ENCODE measurements at regions not wholly inside any gene's neighbourhood (a gene's known extent, or its start where the extent isn't known, plus 50 kb on each side); places are given as distances from the start of the nearest gene placed in this dataset.

DNA sequence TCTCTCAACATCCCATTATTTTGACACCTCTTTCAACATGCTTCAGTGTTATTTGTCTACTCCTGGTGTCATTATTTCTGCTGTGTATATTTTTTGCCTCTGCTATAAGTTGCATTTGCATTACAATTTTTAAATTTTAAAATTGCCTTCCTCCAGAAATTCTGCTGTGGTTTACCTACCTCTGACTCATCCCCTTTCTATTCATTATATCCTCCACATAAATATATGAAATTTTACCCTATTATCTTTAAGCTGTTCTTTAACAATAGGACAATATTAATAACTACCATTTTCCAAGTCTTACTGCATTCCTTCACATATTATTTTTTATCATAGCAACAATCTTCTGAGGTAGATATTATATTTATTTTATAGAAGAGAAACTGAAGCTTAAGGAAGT, 178.1 kb upstream of the NRIP1 start:
- Histone ChIP-seq H3K9me1 (ENCODE audit: insufficient read depth, low read length) (no peaks in the 10 kb centered on the region), H4K8ac (ENCODE audit: low read depth in 2 of 2, low read length in 2 of 2) (no peak overlapping the region), H2AFZ (replicated peaks; ENCODE audit: low read length, poor library complexity) (no peak overlapping the region), H3K27ac (ENCODE audit: insufficient read depth, low read length) (no peak overlapping the region), H3K4me3 (ENCODE audit: insufficient read depth, low read depth, low read length) (no peak overlapping the region), H2BK20ac (ENCODE audit: low read depth, low read length) (no peak overlapping the region), H3K9ac (ENCODE audit: low read depth, low read length) (no peak overlapping the region), H3K14ac (replicated peaks; ENCODE audit: low read depth, low read length) (no peak overlapping the region), H4K5ac (ENCODE audit: low read depth, low read length) (no peak overlapping the region), H3K27me3 (ENCODE audit: control insufficient read depth, insufficient read depth, low read length) (no peaks in the 10 kb centered on the region), H3K36me3 (ENCODE audit: control insufficient read depth, insufficient read depth, low read length) (no peaks in the 10 kb centered on the region), H3K56ac (ENCODE audit: extremely low read depth, insufficient read depth, low read length) (no peak overlapping the region), H2BK120ac (ENCODE audit: low read depth, low read length) (no peak overlapping the region), H3K4me1 (ENCODE audit: control insufficient read depth, insufficient read depth, low read length) (no peaks in the 10 kb centered on the region), H2AK5ac (ENCODE audit: low read depth, low read length) (no peak overlapping the region), H2BK5ac (ENCODE audit: low read depth, low read length, poor library complexity, severe bottlenecking) (no peak overlapping the region), H2BK15ac (ENCODE audit: low read depth, low read length) (no peak overlapping the region), H3K18ac (ENCODE audit: low read depth, low read length) (no peak overlapping the region), H2AK9ac (replicated peaks; ENCODE audit: low read depth, low read length, poor library complexity) (no peak overlapping the region), H4K20me1 (ENCODE audit: insufficient read depth, low read length) (no peaks in the 10 kb centered on the region), H3K9me3 (ENCODE audit: control insufficient read depth, insufficient read depth, low read length) (no peaks in the 10 kb centered on the region), H4K91ac (ENCODE audit: insufficient read depth, low read depth, low read length) (no peak overlapping the region), H3K4ac (ENCODE audit: low read depth, low read length) (no peak overlapping the region), H3K4me2 (ENCODE audit: low read depth, low read length) (no peak overlapping the region), H3K79me1 (ENCODE audit: low read depth in 1 of 2, low read length in 2 of 2) (no peaks in the 10 kb centered on the region), H3K23ac (ENCODE audit: low read depth, low read length) (no peak overlapping the region)
- DNase-seq: no peak
- ChIA-PET CTCF (no interaction called here), POLR2A (ENCODE audit: unreplicated experiment) (no interaction called here)
- no TSS peak for BruUV-seq (replicated peaks)
- intact Hi-C loops (cut with micrococcal nuclease) (no loop called here), in situ Hi-C loops (cut with MboI; ENCODE audit: low sequenced_read_pairs) (no loop called here), dilution Hi-C loops (cut with HindIII; ENCODE audit: low sequenced_read_pairs, unreplicated experiment) (no loop called here)
- TF ChIP-seq RCOR1 (IDR thresholded peaks at IDR 0.05; ENCODE audit: insufficient replicate concordance, low read length): no peak
- TF ChIP-seq RFX5 (IDR thresholded peaks at IDR 0.05; ENCODE audit: low read depth, low read length): no peak
- TF ChIP-seq SMC3 (IDR thresholded peaks at IDR 0.05; ENCODE audit: low read depth, low read length): no peak
- no peak for TF ChIP-seq MXI1 (IDR thresholded peaks at IDR 0.05; ENCODE audit: borderline replicate concordance, low read depth, low read length)
- TF ChIP-seq MAZ (IDR thresholded peaks at IDR 0.05; ENCODE audit: borderline replicate concordance, low read depth, low read length): no peak
- TF ChIP-seq, protein P1, sequence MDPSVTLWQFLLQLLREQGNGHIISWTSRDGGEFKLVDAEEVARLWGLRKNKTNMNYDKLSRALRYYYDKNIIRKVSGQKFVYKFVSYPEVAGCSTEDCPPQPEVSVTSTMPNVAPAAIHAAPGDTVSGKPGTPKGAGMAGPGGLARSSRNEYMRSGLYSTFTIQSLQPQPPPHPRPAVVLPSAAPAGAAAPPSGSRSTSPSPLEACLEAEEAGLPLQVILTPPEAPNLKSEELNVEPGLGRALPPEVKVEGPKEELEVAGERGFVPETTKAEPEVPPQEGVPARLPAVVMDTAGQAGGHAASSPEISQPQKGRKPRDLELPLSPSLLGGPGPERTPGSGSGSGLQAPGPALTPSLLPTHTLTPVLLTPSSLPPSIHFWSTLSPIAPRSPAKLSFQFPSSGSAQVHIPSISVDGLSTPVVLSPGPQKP (IDR thresholded peaks at IDR 0.05; ENCODE audit: borderline replicate concordance, low read depth, low read length): no peak
- TF ChIP-seq POLR2A (IDR thresholded peaks at IDR 0.05; ENCODE audit: low read depth, low read length): no peak
- no peak for TF ChIP-seq CEBPB (IDR thresholded peaks at IDR 0.05; ENCODE audit: low read depth, low read length)
- no peak for TF ChIP-seq NFE2L2 (IDR thresholded peaks at IDR 0.05; ENCODE audit: low read depth, low read length)
- TF ChIP-seq MAFK (IDR thresholded peaks at IDR 0.05; ENCODE audit: low read depth, low read length): no peak
- no peak for TF ChIP-seq FOS (IDR thresholded peaks at IDR 0.05; ENCODE audit: low read depth, low read length)
- TF ChIP-seq, protein P2, sequence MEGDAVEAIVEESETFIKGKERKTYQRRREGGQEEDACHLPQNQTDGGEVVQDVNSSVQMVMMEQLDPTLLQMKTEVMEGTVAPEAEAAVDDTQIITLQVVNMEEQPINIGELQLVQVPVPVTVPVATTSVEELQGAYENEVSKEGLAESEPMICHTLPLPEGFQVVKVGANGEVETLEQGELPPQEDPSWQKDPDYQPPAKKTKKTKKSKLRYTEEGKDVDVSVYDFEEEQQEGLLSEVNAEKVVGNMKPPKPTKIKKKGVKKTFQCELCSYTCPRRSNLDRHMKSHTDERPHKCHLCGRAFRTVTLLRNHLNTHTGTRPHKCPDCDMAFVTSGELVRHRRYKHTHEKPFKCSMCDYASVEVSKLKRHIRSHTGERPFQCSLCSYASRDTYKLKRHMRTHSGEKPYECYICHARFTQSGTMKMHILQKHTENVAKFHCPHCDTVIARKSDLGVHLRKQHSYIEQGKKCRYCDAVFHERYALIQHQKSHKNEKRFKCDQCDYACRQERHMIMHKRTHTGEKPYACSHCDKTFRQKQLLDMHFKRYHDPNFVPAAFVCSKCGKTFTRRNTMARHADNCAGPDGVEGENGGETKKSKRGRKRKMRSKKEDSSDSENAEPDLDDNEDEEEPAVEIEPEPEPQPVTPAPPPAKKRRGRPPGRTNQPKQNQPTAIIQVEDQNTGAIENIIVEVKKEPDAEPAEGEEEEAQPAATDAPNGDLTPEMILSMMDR (conservative IDR thresholded peaks at IDR 0.05; ENCODE audit: low read depth, low read length): no peak
- TF ChIP-seq CHD1 (IDR thresholded peaks at IDR 0.05; ENCODE audit: low read depth, low read length): no peak
- TF ChIP-seq, protein P3, sequence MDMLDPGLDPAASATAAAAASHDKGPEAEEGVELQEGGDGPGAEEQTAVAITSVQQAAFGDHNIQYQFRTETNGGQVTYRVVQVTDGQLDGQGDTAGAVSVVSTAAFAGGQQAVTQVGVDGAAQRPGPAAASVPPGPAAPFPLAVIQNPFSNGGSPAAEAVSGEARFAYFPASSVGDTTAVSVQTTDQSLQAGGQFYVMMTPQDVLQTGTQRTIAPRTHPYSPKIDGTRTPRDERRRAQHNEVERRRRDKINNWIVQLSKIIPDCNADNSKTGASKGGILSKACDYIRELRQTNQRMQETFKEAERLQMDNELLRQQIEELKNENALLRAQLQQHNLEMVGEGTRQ (IDR thresholded peaks at IDR 0.05; ENCODE audit: low read depth, low read length): no peak
- no peak for TF ChIP-seq RAD21 (IDR thresholded peaks at IDR 0.05; ENCODE audit: low read length)
- no peak for TF ChIP-seq BHLHE40 (IDR thresholded peaks at IDR 0.05; ENCODE audit: low read depth, low read length)
- no peak for ATAC-seq (ENCODE audit: low read depth)

Data from IMR-90 (cell line).